Panc1 (cell line): ENCODE measurements at regions not wholly inside any gene's neighbourhood (a gene's known extent, or its start where the extent isn't known, plus 50 kb on each side); places are given as distances from the start of the nearest gene placed in this dataset.

ENCODE experiments used
- ATAC-seq: fragments of 200-7000 bp; cut with Tn5 transposase; 2 replicates; pipeline ENCODE4 v1.9.1; 2020; ENCODE audit warnings: mild to moderate bottlenecking, moderate library complexity
- BruUV-seq: library from RNA; stranded (reverse); fragments of 400-500 nt; replicated peaks from 2 replicates; lab custom pipeline; 2021; lab: Mats Ljungman, UMichigan
- CTCF ChIA-PET: fragments of 300-600 bp; sonication (Branson Sonifier 250); formaldehyde crosslinking; loops from one replicate; lab custom pipeline; 2022; ENCODE audit warnings: antibody characterized with exemption; lab: Charles Lee
- POLR2A ChIA-PET: fragments of 300-600 bp; sonication (Branson Sonifier 250); formaldehyde crosslinking; loops from one replicate; lab custom pipeline; 2022; ENCODE audit warnings: antibody characterized with exemption; lab: Charles Lee
- DNase-seq: peaks from one replicate; pipeline ENCODE4 v3.0.0-alpha.2; 2010; ENCODE audit warnings: low read depth, low spot score
- H3K27ac ChIP-seq: 2 replicates; pipeline ENCODE4 v1.5.1; 2011; ENCODE audit warnings: mild to moderate bottlenecking, low read length, inconsistent platforms
- H3K27me3 ChIP-seq: fragments of 200-500 bp; sonication (Bioruptor generic); 2 replicates; pipeline ENCODE4 v1.6.0; 2014; ENCODE audit warnings: low read length, inconsistent platforms; ENCODE audit not compliant: control insufficient read depth, insufficient read depth
- H3K36me3 ChIP-seq: fragments of 200-500 bp; sonication (Bioruptor generic); 2 replicates; pipeline ENCODE4 v1.5.1; 2014; ENCODE audit warnings: inconsistent platforms, mild to moderate bottlenecking, low read length, moderate library complexity; ENCODE audit not compliant: control insufficient read depth, insufficient read depth
- H3K4me1 ChIP-seq: 2 replicates; pipeline ENCODE4 v1.5.1; 2011; ENCODE audit warnings: inconsistent platforms, mild to moderate bottlenecking, low read length, moderate library complexity; ENCODE audit not compliant: control insufficient read depth, insufficient read depth
- H3K4me3 ChIP-seq, 2 experiments: 2 replicates each; pipeline ENCODE4 v1.5.1; 2011 to 2012; ENCODE audit warnings: low read depth in 2 of 2, low read length in 2 of 2, mild to moderate bottlenecking in 2 of 2, inconsistent platforms in 1 of 2, moderate library complexity in 1 of 2
- H3K9me3 ChIP-seq: fragments of 200-500 bp; sonication (Bioruptor generic); 2 replicates; pipeline ENCODE4 v1.5.1; 2014; ENCODE audit warnings: low read depth, mild to moderate bottlenecking, inconsistent platforms, low read length, moderate library complexity; ENCODE audit not compliant: control insufficient read depth, insufficient read depth
- CTCF ChIP-seq: fragments of 450-650 bp; IDR thresholded peaks from 2 replicates; pipeline ENCODE4 v1.5.1; 2017; ENCODE audit warnings: mild to moderate bottlenecking
- POLR2AphosphoS5 ChIP-seq: IDR thresholded peaks from 2 replicates; pipeline ENCODE4 v1.6.1; 2012; ENCODE audit warnings: mild to moderate bottlenecking, low read depth, low read length, moderate library complexity
- REST ChIP-seq, 2 experiments: IDR thresholded peaks; 2 replicates each; pipeline ENCODE4 v1.6.1; 2011 to 2012; ENCODE audit warnings: low read depth in 2 of 2, control low read depth in 1 of 2, low read length in 1 of 2, mild to moderate bottlenecking in 1 of 2, moderate library complexity in 1 of 2; ENCODE audit not compliant: insufficient read depth in 1 of 2
- SIN3A ChIP-seq: IDR thresholded peaks from 2 replicates; pipeline ENCODE4 v1.6.1; 2012; ENCODE audit warnings: low read depth, mild to moderate bottlenecking, low read length, moderate library complexity, borderline replicate concordance; ENCODE audit not compliant: insufficient read depth
- TCF7L2 ChIP-seq: IDR thresholded peaks from 2 replicates; pipeline ENCODE4 v1.6.1; 2011; ENCODE audit warnings: mild to moderate bottlenecking, low read depth, low read length, inconsistent platforms
- in situ Hi-C: cut with HindIII; loops from 2 replicates; pipeline ENCODE4 v1.10.0; 2016; ENCODE audit warnings: low sequenced_read_pairs, low pct_unique_long_range_greater_than_20kb
- intact Hi-C: fragments of 100-400 bp; cut with micrococcal nuclease; formaldehyde crosslinking; loops from one replicate; pipeline ENCODE4 v1.10.0; 2022; ENCODE audit not compliant: unreplicated experiment

GRCh38 chr7:80984619-80985018 lies 65.8 kb upstream of the SEMA3C start:
- intact Hi-C loops = no loop called here
- Histone ChIP-seq H3K4me1 (no peaks in the 10 kb centered on the region), H3K4me3 (no peak overlapping the region), H3K36me3 (no peaks in the 10 kb centered on the region), H3K27me3 (no peaks in the 10 kb centered on the region), H3K9me3 (no peaks in the 10 kb centered on the region; the same call in 1 of the 2 replicates), H3K27ac (peak overlapping the region; percentile 30; the same call in 1 of the 2 replicates)
- no peak for TF ChIP-seq TCF7L2
- no peak for TF ChIP-seq SIN3A
- no peak for TF ChIP-seq POLR2AphosphoS5
- TF ChIP-seq REST (IDR thresholded peaks at IDR 0.05; ENCODE audit: insufficient read depth in 1 of 2, low read depth in 2 of 2, low read length in 1 of 2) = no peak
- no peak for TF ChIP-seq CTCF
- ChIA-PET POLR2A (no interaction called here), CTCF (no interaction called here)
- in situ Hi-C loops = no loop called here
- no TSS peak for BruUV-seq
- ATAC-seq (no peak), DNase-seq (no peak)

- TF ChIP-seq POLR2AphosphoS5 (no peak), REST (IDR thresholded peaks at IDR 0.05; ENCODE audit: insufficient read depth in 1 of 2, low read depth in 2 of 2, low read length in 1 of 2) (no peak), CTCF (no peak), TCF7L2 (no peak), SIN3A (no peak)
- ChIA-PET CTCF (no interaction called here), POLR2A (no interaction called here)
- Histone ChIP-seq H3K27me3 (no peaks in the 10 kb centered on the region), H3K4me3 (no peak overlapping the region), H3K9me3 (peaks cover 11% of the 10 kb centered on the region; the same call in 1 of the 2 replicates), H3K4me1 (no peaks in the 10 kb centered on the region), H3K27ac (no peak overlapping the region), H3K36me3 (no peaks in the 10 kb centered on the region)
- intact Hi-C loops (no loop called here), in situ Hi-C loops (no loop called here)
- BruUV-seq = no TSS peak
- DNase-seq = no peak
- ATAC-seq = no peak
Observed at GRCh38 chr7:80981405-80981804, 62.6 kb upstream of the SEMA3C start.
